ENCODE measurements at regions not wholly inside any gene's neighbourhood (a gene's known extent, or its start where the extent isn't known, plus 50 kb on each side); places are given as distances from the start of the nearest gene placed in this dataset.

- TF ChIP-seq CTCF (IDR thresholded peaks at IDR 0.05), result no peak
- no peak for TF ChIP-seq ZFX (IDR thresholded peaks at IDR 0.05; ENCODE audit: borderline replicate concordance)
Measured at GRCh38 chr10:6866757-6867156, 286.7 kb upstream of the PRKCQ start.
